Liver (tissue), 8 donors: ENCODE measurements at regions not wholly inside any gene's neighbourhood (a gene's known extent, or its start where the extent isn't known, plus 50 kb on each side); places are given as distances from the start of the nearest gene placed in this dataset.

Experiments used
- DNase-seq: peaks from one replicate; pipeline ENCODE4 v3.0.0-alpha.2; 2017; ENCODE audit warnings: low spot score
- H3K27ac ChIP-seq, 2 donors: one replicate each; pipeline ENCODE4 v1.7.0; 2013; ENCODE audit warnings: inconsistent platforms in 2 of 2, low read length in 2 of 2, control low read depth in 1 of 2, low read depth in 1 of 2, mild to moderate bottlenecking in 1 of 2
- H3K27me3 ChIP-seq, 4 donors: one replicate each; pipeline versions ENCODE4 v1.6.1 to v1.7.0; 2013; ENCODE audit warnings: low read length in 3 of 4, inconsistent platforms in 1 of 4, mild to moderate bottlenecking in 1 of 4, moderate library complexity in 1 of 4; ENCODE audit not compliant: control insufficient read depth in 4 of 4, insufficient read depth in 4 of 4
- H3K36me3 ChIP-seq, 4 donors: one replicate each; pipeline versions ENCODE4 v1.6.1 to v1.7.0; 2013; ENCODE audit warnings: low read length in 3 of 4, mild to moderate bottlenecking in 3 of 4, low read depth in 1 of 4, moderate library complexity in 1 of 4; ENCODE audit not compliant: control insufficient read depth in 4 of 4, insufficient read depth in 3 of 4
- H3K4me1 ChIP-seq, 4 donors: one replicate each; pipeline versions ENCODE4 v1.6.1 to v1.7.0; 2013; ENCODE audit warnings: low read length in 3 of 4, mild to moderate bottlenecking in 3 of 4, moderate library complexity in 1 of 4; ENCODE audit not compliant: control insufficient read depth in 4 of 4, insufficient read depth in 4 of 4
- H3K4me3 ChIP-seq, 3 donors: one replicate each; pipeline versions ENCODE4 v1.6.1 to v1.7.0; 2013; ENCODE audit warnings: low read length in 3 of 3, control low read depth in 1 of 3, low read depth in 1 of 3, mild to moderate bottlenecking in 1 of 3
- H3K9ac ChIP-seq, 2 donors: one replicate each; pipeline ENCODE4 v1.7.0; 2013; ENCODE audit warnings: low read length in 2 of 2, mild to moderate bottlenecking in 2 of 2, moderate library complexity in 2 of 2, control low read depth in 1 of 2, low read depth in 1 of 2
- H3K9me3 ChIP-seq, 4 donors: one replicate each; pipeline versions ENCODE4 v1.6.1 to v1.7.0; 2013; ENCODE audit warnings: low read length in 3 of 4; ENCODE audit not compliant: control insufficient read depth in 4 of 4
- ATF3 ChIP-seq: IDR thresholded peaks from 2 replicates; pipeline ENCODE4 v1.6.1; 2016; ENCODE audit warnings: antibody characterized with exemption
- FOXA1 ChIP-seq: IDR thresholded peaks from 2 replicates; pipeline ENCODE4 v1.6.1; 2016; ENCODE audit warnings: antibody characterized with exemption
- FOXA2 ChIP-seq: IDR thresholded peaks from 2 replicates; pipeline ENCODE4 v1.6.1; 2016; ENCODE audit warnings: antibody characterized with exemption
- GABPA ChIP-seq, 2 donors: IDR thresholded peaks in 1 of 2; conservative IDR thresholded peaks in 1 of 2; 2 replicates each; pipeline ENCODE4 v1.6.1; 2016; ENCODE audit warnings: antibody characterized with exemption in 2 of 2, mild to moderate bottlenecking in 1 of 2, moderate library complexity in 1 of 2
- HNF4A ChIP-seq, 2 donors: conservative IDR thresholded peaks; 2 replicates each; pipeline ENCODE4 v1.6.1; 2016; ENCODE audit warnings: antibody characterized with exemption in 2 of 2, mild to moderate bottlenecking in 2 of 2
- HNF4G ChIP-seq: IDR thresholded peaks from 2 replicates; pipeline ENCODE4 v1.6.1; 2016; ENCODE audit warnings: antibody characterized with exemption
- JUND ChIP-seq, 2 donors: IDR thresholded peaks; 2 replicates each; pipeline ENCODE4 v1.6.1; 2016; ENCODE audit warnings: antibody characterized with exemption in 2 of 2
- NR2F2 ChIP-seq: IDR thresholded peaks from 2 replicates; pipeline ENCODE4 v1.6.1; 2016; ENCODE audit warnings: antibody characterized with exemption
- RAD21 ChIP-seq, 2 donors: IDR thresholded peaks; 2 replicates each; pipeline ENCODE4 v1.6.1; 2016; ENCODE audit warnings: antibody characterized with exemption in 2 of 2, mild to moderate bottlenecking in 2 of 2
- RXRA ChIP-seq, 2 donors: IDR thresholded peaks; 2 replicates each; pipeline ENCODE4 v1.6.1; 2017 to 2018; ENCODE audit warnings: antibody characterized with exemption in 2 of 2, mild to moderate bottlenecking in 1 of 2
- SP1 ChIP-seq: IDR thresholded peaks from 2 replicates; pipeline ENCODE4 v1.6.1; 2018; ENCODE audit warnings: antibody characterized with exemption, mild to moderate bottlenecking
- TAF1 ChIP-seq: conservative IDR thresholded peaks from 2 replicates; pipeline ENCODE4 v1.6.1; 2016; ENCODE audit warnings: antibody characterized with exemption, mild to moderate bottlenecking
- YY1 ChIP-seq: IDR thresholded peaks from 2 replicates; pipeline ENCODE4 v1.6.1; 2016; ENCODE audit warnings: antibody characterized with exemption, mild to moderate bottlenecking
- ZBTB33 ChIP-seq: IDR thresholded peaks from 2 replicates; pipeline ENCODE4 v1.6.1; 2016; ENCODE audit warnings: antibody characterized with exemption
- WGBS: extraction: QIAGEN DNeasy Blood & Tissue Kit; methylation state at CpG from one replicate; pipeline ENCODE4 v1.1.7; 2013; 5-methylcytosine and 5-hydroxymethylcytosine counted together
- TF ChIP-seq, protein P1 (sequence below): IDR thresholded peaks from 2 replicates; pipeline ENCODE4 v1.6.1; 2016; ENCODE audit warnings: antibody characterized with exemption
- TF ChIP-seq, protein P2 (sequence below): IDR thresholded peaks from 2 replicates; pipeline ENCODE4 v1.6.1; 2016; ENCODE audit warnings: antibody characterized with exemption, mild to moderate bottlenecking
- TF ChIP-seq, protein P3 (sequence below): fragments of 150-350 bp; IDR thresholded peaks from 2 replicates; pipeline ENCODE4 v1.5.1; 2017; ENCODE audit warnings: improper control_type of control experiment, low read depth, low read length; ENCODE audit not compliant: missing input control
- donor health status: healthy.
- donor health status: healthy.
- donor health status: healthy.
- donor health status: healthy.
- donor health status: healthy.

DNA sequence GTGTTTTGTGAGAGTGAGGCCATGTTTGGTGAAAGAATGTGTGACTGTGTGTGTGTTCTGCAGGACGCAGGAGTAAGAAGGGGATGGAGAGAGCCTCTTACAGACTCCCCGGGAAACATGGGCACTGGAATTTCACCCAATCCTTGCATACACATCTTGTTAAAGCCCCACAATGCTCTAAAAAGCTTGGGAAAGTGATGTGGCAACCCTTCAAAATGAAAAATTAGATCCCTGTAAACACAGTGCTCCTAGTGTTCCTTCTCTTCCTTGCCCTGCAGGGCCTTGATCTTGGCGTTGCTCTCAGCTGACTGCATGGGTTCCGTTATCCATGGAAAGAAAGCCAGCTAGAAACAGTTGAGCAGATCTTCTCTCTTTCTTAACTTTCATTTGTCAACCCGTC, 701.7 kb downstream of the SEMA5A start:
- no peak overlapping the region for H3K27ac ChIP-seq
- no peak overlapping the region for H3K9ac ChIP-seq
- WGBS, result 71% methylated on average over 5 of the region's 5 CpGs
- H3K36me3 ChIP-seq, result no peaks in the 10 kb centered on the region
- peaks cover 0 to 7% (median 1%) of the 10 kb centered on the region in 4 donors for H3K9me3 ChIP-seq
- H3K4me3 ChIP-seq, result no peak overlapping the region
- TF ChIP-seq GABPA (IDR thresholded peaks at IDR 0.05 in 1 of 2, conservative IDR thresholded peaks at IDR 0.05 in 1 of 2) (no peak), RXRA (IDR thresholded peaks at IDR 0.05) (peak in 1 of 2 donors; percentile 10), FOXA2 (no peak), ATF3 (no peak), NR2F2 (no peak), FOXA1 (no peak)
- no peak for DNase-seq
- H3K27me3 ChIP-seq, result no peaks in the 10 kb centered on the region
- no peaks in the 10 kb centered on the region for H3K4me1 ChIP-seq

DNA sequence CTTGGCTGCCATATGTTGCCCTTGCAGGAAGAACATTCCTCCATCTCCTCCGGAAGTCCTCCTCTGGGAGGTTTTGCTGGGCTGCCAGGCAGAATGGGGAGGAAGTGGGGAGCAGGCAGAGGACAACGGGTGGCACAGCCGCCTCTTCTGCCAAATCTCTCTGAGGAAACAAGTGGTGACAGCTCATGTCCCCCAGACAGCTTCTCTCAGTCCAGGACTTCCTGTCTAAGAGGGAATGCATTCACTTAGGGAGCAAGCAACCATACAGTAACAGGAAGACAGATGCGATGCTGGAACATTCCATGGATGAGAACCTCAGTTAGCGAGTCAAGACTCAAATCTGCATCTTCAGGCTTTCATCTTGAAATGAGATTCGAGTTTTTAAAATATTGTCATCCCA, 701.0 kb downstream of the SEMA5A start:
- Histone ChIP-seq H3K27me3 (no peaks in the 10 kb centered on the region), H3K36me3 (no peaks in the 10 kb centered on the region), H3K9ac (no peak overlapping the region), H3K4me3 (no peak overlapping the region), H3K9me3 (peaks cover 0 to 5% (median 1%) of the 10 kb centered on the region in 4 donors), H3K4me1 (no peaks in the 10 kb centered on the region), H3K27ac (no peak overlapping the region)
- TF ChIP-seq, protein P1, sequence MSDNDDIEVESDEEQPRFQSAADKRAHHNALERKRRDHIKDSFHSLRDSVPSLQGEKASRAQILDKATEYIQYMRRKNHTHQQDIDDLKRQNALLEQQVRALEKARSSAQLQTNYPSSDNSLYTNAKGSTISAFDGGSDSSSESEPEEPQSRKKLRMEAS, result no peak
- TF ChIP-seq YY1 (no peak), ZBTB33 (no peak), FOXA1 (no peak), JUND (IDR thresholded peaks at IDR 0.05) (no peak), NR2F2 (no peak)
- DNase-seq, result no peak
- 67% methylated on average over 6 of the region's 6 CpGs for WGBS

DNA sequence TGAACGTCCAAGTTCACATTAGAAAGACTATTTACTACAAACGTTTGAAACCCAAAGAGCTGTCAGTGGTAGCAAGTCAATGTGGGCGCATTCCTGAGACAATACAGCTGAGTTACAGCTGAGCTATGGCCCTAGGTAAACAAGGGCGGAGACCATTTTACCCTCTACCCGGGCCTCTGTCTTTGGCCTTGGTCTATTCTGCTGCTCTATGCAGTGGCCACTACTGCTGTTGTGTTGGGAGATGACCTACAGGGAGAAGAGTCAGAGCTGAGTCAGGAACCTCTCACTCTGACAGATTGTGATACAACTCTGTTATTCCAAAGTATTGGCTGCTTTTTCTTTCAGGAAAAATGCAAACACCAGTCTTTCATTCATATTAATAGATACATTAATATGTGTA, 700.6 kb downstream of the SEMA5A start:
- DNase-seq, result no peak
- Histone ChIP-seq H3K27me3 (no peaks in the 10 kb centered on the region), H3K9ac (no peak overlapping the region), H3K4me1 (no peaks in the 10 kb centered on the region), H3K27ac (no peak overlapping the region), H3K4me3 (no peak overlapping the region), H3K9me3 (peaks cover 0 to 4% (median 1%) of the 10 kb centered on the region in 4 donors), H3K36me3 (no peaks in the 10 kb centered on the region)
- TF ChIP-seq FOXA2 (no peak), FOXA1 (no peak), HNF4A (conservative IDR thresholded peaks at IDR 0.05) (no peak), JUND (IDR thresholded peaks at IDR 0.05) (no peak), ATF3 (no peak), HNF4G (no peak), SP1 (no peak), GABPA (IDR thresholded peaks at IDR 0.05 in 1 of 2, conservative IDR thresholded peaks at IDR 0.05 in 1 of 2) (no peak), RAD21 (IDR thresholded peaks at IDR 0.05) (no peak), TAF1 (no peak), NR2F2 (no peak), RXRA (IDR thresholded peaks at IDR 0.05) (no peak), YY1 (no peak)
- TF ChIP-seq, protein P2, sequence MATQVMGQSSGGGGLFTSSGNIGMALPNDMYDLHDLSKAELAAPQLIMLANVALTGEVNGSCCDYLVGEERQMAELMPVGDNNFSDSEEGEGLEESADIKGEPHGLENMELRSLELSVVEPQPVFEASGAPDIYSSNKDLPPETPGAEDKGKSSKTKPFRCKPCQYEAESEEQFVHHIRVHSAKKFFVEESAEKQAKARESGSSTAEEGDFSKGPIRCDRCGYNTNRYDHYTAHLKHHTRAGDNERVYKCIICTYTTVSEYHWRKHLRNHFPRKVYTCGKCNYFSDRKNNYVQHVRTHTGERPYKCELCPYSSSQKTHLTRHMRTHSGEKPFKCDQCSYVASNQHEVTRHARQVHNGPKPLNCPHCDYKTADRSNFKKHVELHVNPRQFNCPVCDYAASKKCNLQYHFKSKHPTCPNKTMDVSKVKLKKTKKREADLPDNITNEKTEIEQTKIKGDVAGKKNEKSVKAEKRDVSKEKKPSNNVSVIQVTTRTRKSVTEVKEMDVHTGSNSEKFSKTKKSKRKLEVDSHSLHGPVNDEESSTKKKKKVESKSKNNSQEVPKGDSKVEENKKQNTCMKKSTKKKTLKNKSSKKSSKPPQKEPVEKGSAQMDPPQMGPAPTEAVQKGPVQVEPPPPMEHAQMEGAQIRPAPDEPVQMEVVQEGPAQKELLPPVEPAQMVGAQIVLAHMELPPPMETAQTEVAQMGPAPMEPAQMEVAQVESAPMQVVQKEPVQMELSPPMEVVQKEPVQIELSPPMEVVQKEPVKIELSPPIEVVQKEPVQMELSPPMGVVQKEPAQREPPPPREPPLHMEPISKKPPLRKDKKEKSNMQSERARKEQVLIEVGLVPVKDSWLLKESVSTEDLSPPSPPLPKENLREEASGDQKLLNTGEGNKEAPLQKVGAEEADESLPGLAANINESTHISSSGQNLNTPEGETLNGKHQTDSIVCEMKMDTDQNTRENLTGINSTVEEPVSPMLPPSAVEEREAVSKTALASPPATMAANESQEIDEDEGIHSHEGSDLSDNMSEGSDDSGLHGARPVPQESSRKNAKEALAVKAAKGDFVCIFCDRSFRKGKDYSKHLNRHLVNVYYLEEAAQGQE, result no peak
- TF ChIP-seq, protein P1, result no peak
- TF ChIP-seq, protein P3, sequence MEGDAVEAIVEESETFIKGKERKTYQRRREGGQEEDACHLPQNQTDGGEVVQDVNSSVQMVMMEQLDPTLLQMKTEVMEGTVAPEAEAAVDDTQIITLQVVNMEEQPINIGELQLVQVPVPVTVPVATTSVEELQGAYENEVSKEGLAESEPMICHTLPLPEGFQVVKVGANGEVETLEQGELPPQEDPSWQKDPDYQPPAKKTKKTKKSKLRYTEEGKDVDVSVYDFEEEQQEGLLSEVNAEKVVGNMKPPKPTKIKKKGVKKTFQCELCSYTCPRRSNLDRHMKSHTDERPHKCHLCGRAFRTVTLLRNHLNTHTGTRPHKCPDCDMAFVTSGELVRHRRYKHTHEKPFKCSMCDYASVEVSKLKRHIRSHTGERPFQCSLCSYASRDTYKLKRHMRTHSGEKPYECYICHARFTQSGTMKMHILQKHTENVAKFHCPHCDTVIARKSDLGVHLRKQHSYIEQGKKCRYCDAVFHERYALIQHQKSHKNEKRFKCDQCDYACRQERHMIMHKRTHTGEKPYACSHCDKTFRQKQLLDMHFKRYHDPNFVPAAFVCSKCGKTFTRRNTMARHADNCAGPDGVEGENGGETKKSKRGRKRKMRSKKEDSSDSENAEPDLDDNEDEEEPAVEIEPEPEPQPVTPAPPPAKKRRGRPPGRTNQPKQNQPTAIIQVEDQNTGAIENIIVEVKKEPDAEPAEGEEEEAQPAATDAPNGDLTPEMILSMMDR, result no peak
- 61% methylated on average over 5 of the region's 5 CpGs for WGBS
